ENCODE measurements at regions not wholly inside any gene's neighbourhood (a gene's known extent, or its start where the extent isn't known, plus 50 kb on each side); places are given as distances from the start of the nearest gene placed in this dataset.
A peak's percentile ranks its signal among the peaks of the same experiment; 100 is the strongest.

GRCh38 chr10:35940141-35941041, 298.3 kb upstream of the FZD8 start:
- Histone ChIP-seq H3K79me1 (ENCODE audit: low read depth, low read length) (no peaks in the 10 kb centered on the region), H3K9ac (replicated peaks in 1 of 4; ENCODE audit: extremely low read depth in 1 of 4, low read depth in 3 of 4, low read length in 3 of 4) (no peak overlapping the region), H3K27ac (ENCODE audit: low read depth, low read length) (no peak overlapping the region), H3K79me2 (ENCODE audit: control insufficient read depth in 1 of 2, insufficient read depth in 2 of 2, low read length in 2 of 2) (no peaks in the 10 kb centered on the region), H3K14ac (ENCODE audit: insufficient read length) (no peak overlapping the region), H2BK12ac (ENCODE audit: low read depth, low read length) (no peak overlapping the region), H2AFZ (ENCODE audit: low read length) (0 out of 2 replicates have a peak overlapping the region, but pooled peaks have one; percentile 55), H3K27me3 (replicated peaks in 1 of 4; ENCODE audit: control insufficient read depth in 3 of 4, extremely low read depth in 1 of 4, insufficient read depth in 3 of 4, low read length in 3 of 4) (no peaks in the 10 kb centered on the region), H2AK5ac (ENCODE audit: low read depth, low read length) (no peak overlapping the region), H4K5ac (ENCODE audit: insufficient read length, low read depth, low read length) (no peak overlapping the region), H3K4me2 (ENCODE audit: insufficient read depth in 1 of 2, low read depth in 2 of 2, low read length in 2 of 2) (no peak overlapping the region), H3K4me3 (ENCODE audit: extremely low read depth in 1 of 4, insufficient read depth in 2 of 4, low read depth in 3 of 4, low read length in 4 of 4) (no peak overlapping the region), H3K23me2 (ENCODE audit: low read depth, low read length) (no peaks in the 10 kb centered on the region), H3K18ac (ENCODE audit: extremely low read depth, low read length) (no peak overlapping the region), H4K91ac (replicated peaks; ENCODE audit: insufficient read length, low read length) (no peak overlapping the region), H2BK5ac (ENCODE audit: low read depth, low read length) (no peak overlapping the region), H3K9me3 (ENCODE audit: insufficient read depth in 2 of 2, low read depth in 1 of 2, low read length in 1 of 2) (no peaks in the 10 kb centered on the region), H2BK120ac (replicated peaks; ENCODE audit: low read depth, low read length) (no peak overlapping the region), H3K4me1 (replicated peaks in 1 of 4; ENCODE audit: control insufficient read depth in 3 of 4, insufficient read depth in 4 of 4, low read length in 3 of 4) (peaks cover 0 to 8% (median 3%) of the 10 kb centered on the region in 4 experiments; a peak in 3 of 7 replicates), H2BK15ac (ENCODE audit: low read length) (no peak overlapping the region), H3K36me3 (ENCODE audit: control insufficient read depth in 2 of 4, insufficient read depth in 4 of 4, low read length in 3 of 4) (no peaks in the 10 kb centered on the region), H4K20me1 (replicated peaks in 1 of 2; ENCODE audit: control insufficient read depth in 1 of 2, insufficient read depth in 2 of 2, low read length in 2 of 2) (no peaks in the 10 kb centered on the region), H4K8ac (ENCODE audit: extremely low read depth, insufficient read depth, low read length) (no peak overlapping the region), H3K56ac (replicated peaks; ENCODE audit: insufficient read length, low read depth, low read length) (no peak overlapping the region), H2BK20ac (ENCODE audit: low read length) (no peak overlapping the region), H3K4ac (replicated peaks; ENCODE audit: insufficient read length, low read depth, low read length) (no peak overlapping the region), H3K23ac (ENCODE audit: insufficient read length) (no peak overlapping the region)
- ChIA-PET POLR2A (ENCODE audit: partially characterized antibody) (no interaction called here), CTCF (ENCODE audit: partially characterized antibody) (interaction anchor here (0.8 to 2.3 kb wide), 5 partner anchors 8 to 306 kb away, joined by 3 to 5 read pairs (median 3); no protein-coding TSS in a partner anchor)
- WGBS, 2 experiments (ENCODE audit: extremely low coverage in 1 of 2, insufficient coverage in 1 of 2, insufficient read length in 1 of 2, insufficient replicate concordance in 2 of 2, low coverage in 1 of 2, low lambda C conversion rate in 2 of 2, missing lambda C conversion rate in 1 of 2) = 66% methylated on average over 14 of the region's 14 CpGs; no CpG with 5 or more reads in 1 of the 2 experiments
- no peak for FAIRE-seq
- TF ChIP-seq NRF1 (IDR thresholded peaks at IDR 0.05; ENCODE audit: low read depth, low read length) (no peak), BACH1 (IDR thresholded peaks at IDR 0.05; ENCODE audit: low read length) (no peak), TCF12 (IDR thresholded peaks at IDR 0.05; ENCODE audit: low read depth, low read length) (peak; percentile 71; the same call in 1 of the 2 replicates)
- DNase-seq (ENCODE audit: low read depth in 1 of 2, low spot score in 2 of 2) = peak in 1 of 2 experiments; percentile 53
